GM21526 (cell line): ENCODE measurements at regions not wholly inside any gene's neighbourhood (a gene's known extent, or its start where the extent isn't known, plus 50 kb on each side); places are given as distances from the start of the nearest gene placed in this dataset.
"Not testable (repeated sequence)": the region's sequence is repeated elsewhere in the genome, so short reads cannot be mapped to it uniquely, and the experiment has no call there.

Experiments used
- ATAC-seq: cut with Tn5 transposase; IDR thresholded peaks from one replicate; pipeline ENCODE4 v1.9.1; 2021; ENCODE audit warnings: moderate library complexity; ENCODE audit not compliant: unreplicated experiment, low FRiP score

- ATAC-seq, result no peak
Observed at GRCh38 chr12:75631831-75632230, 120.4 kb upstream of the KRR1 start.

DNA sequence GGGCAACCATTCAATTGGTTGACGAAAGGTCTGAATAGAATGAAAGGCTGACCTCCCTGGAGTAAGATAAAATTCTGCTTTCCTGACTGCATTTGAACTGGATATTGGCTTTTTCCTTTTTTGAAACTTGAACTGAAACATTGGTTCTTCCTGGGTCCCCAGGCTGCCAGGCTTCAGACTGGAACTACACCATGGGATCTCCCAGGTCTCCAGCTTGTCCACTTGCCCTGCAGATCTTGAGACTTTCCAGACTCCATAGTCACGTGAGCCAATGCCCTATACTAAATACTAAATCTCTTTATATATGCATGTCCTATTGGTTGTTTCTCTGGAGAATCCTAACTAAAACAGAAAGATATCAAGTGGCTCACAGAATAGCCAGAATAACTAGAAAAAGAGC lies 118.7 kb upstream of the KRR1 start:
- ATAC-seq, result no peak

- no peak for ATAC-seq
Observed at GRCh38 chr12:75628916-75629315, 117.5 kb upstream of the KRR1 start.

- ATAC-seq, result no peak
Observed at GRCh38 chr12:75628511-75628910, 117.1 kb upstream of the KRR1 start.

DNA sequence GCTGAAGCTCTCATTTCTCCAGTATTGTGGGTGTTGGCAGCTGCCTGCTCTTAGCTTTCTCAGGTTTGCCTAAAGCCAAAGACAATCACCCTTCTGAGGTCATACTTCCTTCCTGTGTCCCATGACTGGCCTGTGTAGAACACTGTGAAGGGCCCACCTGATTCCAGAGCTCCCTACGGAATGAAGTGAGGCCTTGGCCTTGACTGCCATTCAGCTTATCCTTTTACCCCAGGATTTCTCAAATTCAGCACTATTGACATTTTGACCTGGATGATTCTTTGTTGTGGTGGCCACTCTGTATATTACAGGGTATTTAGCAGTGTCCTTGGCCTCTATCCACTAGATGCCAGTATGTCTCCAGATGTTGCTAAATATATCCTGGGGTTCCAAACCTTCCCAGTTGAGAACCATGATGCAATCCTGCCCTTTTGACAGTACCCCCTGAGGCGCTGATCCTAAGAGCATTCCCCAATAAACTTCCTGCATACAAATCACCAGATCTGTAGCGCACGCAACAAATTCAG lies 112.3 kb upstream of the KRR1 start:
- ATAC-seq, result no peak

DNA sequence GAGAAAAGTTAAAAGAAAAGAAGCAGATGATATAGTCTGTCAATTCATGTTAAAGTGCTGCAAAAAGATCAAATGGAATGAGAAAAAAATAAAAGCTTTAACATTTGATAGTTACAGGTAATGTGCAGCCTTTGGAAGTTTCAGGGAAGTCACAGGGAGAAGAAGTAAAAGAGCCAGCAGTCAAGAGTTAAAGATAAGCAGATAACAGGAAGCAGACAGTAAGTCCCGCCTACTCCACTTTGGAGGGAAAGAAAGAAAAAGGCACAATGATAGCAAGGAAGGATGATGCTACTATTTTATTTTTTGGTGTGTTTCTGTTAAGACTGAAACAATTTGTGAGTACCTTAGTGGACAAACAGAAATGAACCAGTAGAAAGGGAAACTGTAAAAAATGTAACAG lies 111.1 kb upstream of the KRR1 start:
- ATAC-seq, result no peak

- ATAC-seq, result not testable (repeated sequence)
Observed at GRCh38 chr12:75614396-75614795, 103.0 kb upstream of the KRR1 start.

GRCh38 chr12:75613981-75614380 lies 102.6 kb upstream of the KRR1 start:
- no peak for ATAC-seq

- no peak for ATAC-seq
Observed at GRCh38 chr12:75611041-75611440, 99.6 kb upstream of the KRR1 start.

DNA sequence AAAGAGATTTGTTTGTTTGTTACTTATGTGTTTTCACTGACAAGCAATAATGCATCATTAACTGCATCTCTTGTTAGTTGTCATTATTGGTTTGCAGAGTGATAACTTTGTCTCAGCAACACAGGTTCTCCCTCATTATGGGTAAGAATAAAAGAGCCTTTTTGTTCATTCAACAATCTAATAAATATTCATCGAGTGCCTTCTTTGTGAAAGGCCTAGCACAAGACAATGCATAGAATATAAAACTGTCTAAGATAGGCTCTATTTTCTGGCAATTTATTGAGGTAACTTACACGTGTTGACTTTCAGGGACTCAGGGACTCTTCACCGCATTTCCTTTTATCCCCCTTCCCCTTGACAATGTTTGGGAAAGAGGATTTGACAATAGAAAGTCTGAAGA lies 95.5 kb upstream of the KRR1 start:
- no peak for ATAC-seq

GRCh38 chr12:75606151-75606550 lies 94.7 kb upstream of the KRR1 start:
- no peak for ATAC-seq

- ATAC-seq, result no peak
Observed at GRCh38 chr12:75603475-75603874, 92.1 kb upstream of the KRR1 start.

- no peak for ATAC-seq
Observed at GRCh38 chr12:75602106-75602505, 90.7 kb upstream of the KRR1 start.

- ATAC-seq, result no peak
Observed at GRCh38 chr12:75600146-75600545, 88.7 kb upstream of the KRR1 start.

- no peak for ATAC-seq
Observed at GRCh38 chr12:75599061-75599460, 87.7 kb upstream of the KRR1 start.

DNA sequence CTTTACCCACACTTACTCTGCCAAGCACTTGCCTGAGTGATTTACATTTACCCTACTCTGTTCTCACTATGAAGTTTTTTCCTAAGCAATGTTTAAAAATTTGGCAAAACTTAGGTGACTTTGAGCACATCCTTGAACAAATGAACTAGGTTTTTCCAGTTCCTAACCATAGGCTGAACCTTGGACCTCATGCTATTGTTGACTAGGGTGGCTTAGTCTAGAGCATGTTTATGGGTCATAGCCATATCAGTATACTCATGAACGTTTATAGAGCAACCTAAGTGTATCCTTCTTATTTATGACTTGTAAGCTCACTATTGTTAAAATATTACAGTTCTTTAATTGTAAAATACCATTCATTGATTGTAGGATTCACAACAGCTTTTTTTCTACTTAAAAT lies 85.0 kb upstream of the KRR1 start:
- no peak for ATAC-seq

- ATAC-seq, result no peak
Observed at GRCh38 chr12:75592638-75593335, 81.4 kb upstream of the KRR1 start.

- no peak for ATAC-seq
Observed at GRCh38 chr12:75592086-75592485, 80.7 kb upstream of the KRR1 start.

DNA sequence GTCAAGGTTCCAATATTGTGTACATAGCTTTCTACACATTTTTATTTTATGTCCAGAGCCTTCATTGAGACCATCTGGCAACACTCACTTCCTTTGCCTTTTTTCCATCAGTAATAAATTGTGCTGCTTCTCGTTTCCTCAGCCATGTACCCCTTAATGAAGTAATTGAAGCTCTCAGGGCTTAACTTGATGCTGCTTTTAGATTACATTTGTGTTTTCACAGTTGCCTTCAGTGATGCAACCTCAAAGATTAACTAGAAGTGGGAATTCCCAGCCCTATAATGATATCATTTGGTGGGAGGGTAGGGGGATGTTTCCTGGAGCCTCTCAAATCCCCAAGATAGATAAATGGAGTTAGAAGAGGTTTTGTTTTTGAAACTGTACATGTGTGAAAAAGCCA lies 80.2 kb upstream of the KRR1 start:
- no peak for ATAC-seq

GRCh38 chr12:75589801-75590200 lies 78.4 kb upstream of the KRR1 start:
- ATAC-seq, result no peak

DNA sequence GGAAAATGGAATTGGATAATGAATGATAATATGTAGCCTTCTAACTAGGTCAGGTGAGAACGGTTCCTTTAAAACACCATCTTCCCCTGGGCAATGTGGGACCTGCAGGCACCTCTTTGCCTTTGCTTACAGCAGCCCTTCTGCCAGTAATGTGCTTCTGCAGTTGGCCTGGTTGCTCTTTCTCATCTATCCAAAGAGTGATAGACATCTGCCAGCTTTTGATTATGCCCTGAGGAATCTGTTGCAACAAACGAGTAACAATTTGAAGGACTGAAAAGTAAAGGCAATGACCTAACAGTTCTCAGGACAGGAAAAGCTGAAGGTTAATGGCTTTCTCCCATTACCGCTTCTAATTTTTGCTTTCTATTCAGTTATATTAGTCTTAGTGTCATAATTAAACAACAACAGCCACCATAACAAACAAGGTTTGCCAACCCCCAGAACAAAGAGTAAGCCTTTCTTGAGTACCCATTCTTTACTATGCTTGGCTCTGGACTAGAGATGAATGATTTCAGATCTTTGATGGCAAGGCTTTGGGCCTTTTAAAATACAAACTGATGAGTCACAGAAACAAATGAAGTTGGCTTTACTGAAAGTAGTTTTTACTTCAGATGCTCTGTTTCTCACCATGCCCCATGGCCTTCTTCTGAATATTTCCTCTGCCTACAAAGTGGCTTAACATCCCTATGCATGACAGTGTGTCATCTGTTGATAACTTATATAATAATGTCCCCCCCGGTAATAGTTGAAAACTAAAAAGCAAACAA lies 76.1 kb upstream of the KRR1 start:
- no peak for ATAC-seq

DNA sequence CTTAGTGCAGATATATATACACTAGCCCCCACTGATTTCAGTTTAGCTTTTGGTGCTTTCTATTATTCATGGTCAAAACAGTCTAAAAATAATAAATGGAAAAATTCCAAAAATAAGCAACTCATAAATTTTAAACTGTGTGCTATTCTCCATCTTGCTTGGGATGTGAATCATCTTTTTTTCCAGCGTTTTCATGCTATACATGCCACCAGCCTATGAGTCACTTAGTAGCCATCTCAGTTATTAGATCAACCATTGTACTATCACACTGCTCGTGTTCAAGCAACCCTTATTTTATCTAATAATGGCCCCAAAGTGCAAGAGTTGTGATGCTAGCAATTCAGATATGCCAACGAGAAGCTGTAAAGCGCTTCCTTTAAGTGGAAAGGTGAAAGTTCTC lies 73.9 kb upstream of the KRR1 start:
- ATAC-seq, result no peak
